OCI-LY7 (cell line): ENCODE measurements at regions not wholly inside any gene's neighbourhood (a gene's known extent, or its start where the extent isn't known, plus 50 kb on each side); places are given as distances from the start of the nearest gene placed in this dataset.

Experiments
- BruUV-seq: library from RNA; stranded (reverse); fragments of 400-500 nt; replicated peaks from 2 replicates; lab custom pipeline; 2021; lab: Mats Ljungman, UMichigan
- CTCF ChIA-PET: fragments of 300-600 bp; sonication (Branson Sonifier 250); formaldehyde crosslinking; loops from one replicate; lab custom pipeline; 2022; ENCODE audit warnings: antibody characterized with exemption; ENCODE audit not compliant: unreplicated experiment; lab: Charles Lee
- POLR2A ChIA-PET: fragments of 300-600 bp; sonication (Branson Sonifier 250); formaldehyde crosslinking; loops from one replicate; lab custom pipeline; 2022; ENCODE audit warnings: antibody characterized with exemption; lab: Charles Lee
- DNase-seq: peaks from one replicate; pipeline ENCODE4 v3.0.0-alpha.2; 2015; ENCODE audit warnings: low spot score
- H2AFZ ChIP-seq: fragments of 200-600 bp; sonication (generic), shearing (Covaris generic); 2 replicates; pipeline ENCODE4 v1.6.1; 2014; ENCODE audit warnings: mild to moderate bottlenecking, antibody characterized with exemption, low read length, moderate library complexity
- H3K27ac ChIP-seq: fragments of 200-600 bp; sonication (generic); 2 replicates; pipeline ENCODE4 v1.5.1; 2014; ENCODE audit warnings: mixed run types, low read depth, mild to moderate bottlenecking, moderate library complexity, low read length, inconsistent platforms; ENCODE audit not compliant: poor library complexity, severe bottlenecking
- H3K36me3 ChIP-seq: fragments of 200-600 bp; sonication (generic); 2 replicates; pipeline ENCODE4 v1.6.1; 2014; ENCODE audit warnings: mild to moderate bottlenecking, antibody characterized with exemption, low read length, moderate library complexity, mixed read lengths; ENCODE audit not compliant: insufficient read depth
- H3K4me1 ChIP-seq: fragments of 200-600 bp; sonication (generic); 2 replicates; pipeline ENCODE4 v1.5.1; 2014; ENCODE audit warnings: mild to moderate bottlenecking, low read length; ENCODE audit not compliant: insufficient read depth, poor library complexity, severe bottlenecking
- H3K4me2 ChIP-seq: fragments of 200-600 bp; sonication (generic); 2 replicates; pipeline ENCODE4 v1.6.1; 2014; ENCODE audit warnings: mild to moderate bottlenecking, low read length
- H3K4me3 ChIP-seq: fragments of 200-600 bp; sonication (generic); 2 replicates; pipeline ENCODE4 v1.5.1; 2014; ENCODE audit warnings: mild to moderate bottlenecking, low read depth, low read length; ENCODE audit not compliant: poor library complexity, severe bottlenecking
- H3K79me2 ChIP-seq: fragments of 200-600 bp; sonication (generic); 2 replicates; pipeline ENCODE4 v1.6.1; 2016; ENCODE audit warnings: low read depth, mild to moderate bottlenecking, low read length, moderate library complexity, mixed read lengths; ENCODE audit not compliant: insufficient read depth
- H3K9me2 ChIP-seq: fragments of 200-600 bp; sonication (generic); 2 replicates; pipeline ENCODE4 v1.6.1; 2016; ENCODE audit warnings: mild to moderate bottlenecking, low read length, mixed read lengths; ENCODE audit not compliant: insufficient read depth
- H3K9me3 ChIP-seq: fragments of 200-600 bp; sonication (generic); 2 replicates; pipeline ENCODE4 v1.6.1; 2014; ENCODE audit warnings: mild to moderate bottlenecking, mixed run types, low read length, mixed read lengths
- H4K20me1 ChIP-seq: fragments of 200-600 bp; sonication (generic); 2 replicates; pipeline ENCODE4 v1.6.1; 2014; ENCODE audit warnings: mild to moderate bottlenecking, antibody characterized with exemption, low read length, moderate library complexity, mixed read lengths; ENCODE audit not compliant: insufficient read depth
- EZH2phosphoT487 ChIP-seq: fragments of 200-600 bp; sonication (generic); IDR thresholded peaks from 2 replicates; pipeline ENCODE4 v1.6.1; 2018; ENCODE audit warnings: low read depth, borderline replicate concordance, mild to moderate bottlenecking, mixed run types, antibody characterized with exemption, low read length, moderate library complexity, mixed read lengths
- intact Hi-C: fragments of 100-400 bp; cut with micrococcal nuclease; formaldehyde crosslinking; loops from one replicate; pipeline ENCODE4 v1.10.0; 2022; ENCODE audit not compliant: unreplicated experiment
- TF ChIP-seq, protein P1 (sequence below): fragments of 200-600 bp; sonication (generic); conservative IDR thresholded peaks from 2 replicates; pipeline ENCODE4 v1.5.1; 2014; ENCODE audit warnings: mild to moderate bottlenecking, antibody characterized with exemption, low read length, moderate library complexity, mixed read lengths

DNA sequence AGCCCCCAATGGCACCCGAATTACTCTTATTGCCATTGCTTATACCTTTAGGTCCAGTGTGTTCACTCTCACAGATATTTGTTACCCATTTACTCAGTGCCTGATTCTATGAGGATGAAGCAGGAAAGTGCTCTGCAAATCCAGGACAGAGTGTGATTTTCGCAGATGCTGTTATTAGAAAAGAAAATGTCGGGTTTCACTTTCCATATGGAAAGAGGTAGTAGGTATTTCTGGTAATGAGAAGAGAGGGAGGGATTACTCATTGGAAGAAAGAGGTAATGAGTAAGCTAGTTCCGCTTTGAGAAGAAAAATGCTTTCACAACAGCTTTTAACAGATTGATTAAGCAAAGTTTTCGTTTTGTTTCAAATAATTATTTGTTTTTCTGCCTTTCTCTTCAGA lies 336.3 kb upstream of the CFAP20DC start:
- ChIA-PET POLR2A (no interaction called here), CTCF (no interaction called here)
- H3K9me3 ChIP-seq, result no peaks in the 10 kb centered on the region
- no peaks in the 10 kb centered on the region for H4K20me1 ChIP-seq
- TF ChIP-seq, protein P1, sequence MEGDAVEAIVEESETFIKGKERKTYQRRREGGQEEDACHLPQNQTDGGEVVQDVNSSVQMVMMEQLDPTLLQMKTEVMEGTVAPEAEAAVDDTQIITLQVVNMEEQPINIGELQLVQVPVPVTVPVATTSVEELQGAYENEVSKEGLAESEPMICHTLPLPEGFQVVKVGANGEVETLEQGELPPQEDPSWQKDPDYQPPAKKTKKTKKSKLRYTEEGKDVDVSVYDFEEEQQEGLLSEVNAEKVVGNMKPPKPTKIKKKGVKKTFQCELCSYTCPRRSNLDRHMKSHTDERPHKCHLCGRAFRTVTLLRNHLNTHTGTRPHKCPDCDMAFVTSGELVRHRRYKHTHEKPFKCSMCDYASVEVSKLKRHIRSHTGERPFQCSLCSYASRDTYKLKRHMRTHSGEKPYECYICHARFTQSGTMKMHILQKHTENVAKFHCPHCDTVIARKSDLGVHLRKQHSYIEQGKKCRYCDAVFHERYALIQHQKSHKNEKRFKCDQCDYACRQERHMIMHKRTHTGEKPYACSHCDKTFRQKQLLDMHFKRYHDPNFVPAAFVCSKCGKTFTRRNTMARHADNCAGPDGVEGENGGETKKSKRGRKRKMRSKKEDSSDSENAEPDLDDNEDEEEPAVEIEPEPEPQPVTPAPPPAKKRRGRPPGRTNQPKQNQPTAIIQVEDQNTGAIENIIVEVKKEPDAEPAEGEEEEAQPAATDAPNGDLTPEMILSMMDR, result no peak
- TF ChIP-seq EZH2phosphoT487, result no peak
- no peak overlapping the region for H3K27ac ChIP-seq
- H3K4me3 ChIP-seq, result no peak overlapping the region
- no TSS peak for BruUV-seq
- intact Hi-C loops, result no loop called here
- no peak overlapping the region for H2AFZ ChIP-seq
- H3K4me1 ChIP-seq, result no peaks in the 10 kb centered on the region
- no peaks in the 10 kb centered on the region for H3K9me2 ChIP-seq
- no peaks in the 10 kb centered on the region for H3K79me2 ChIP-seq
- H3K4me2 ChIP-seq, result no peak overlapping the region
- DNase-seq, result no peak
- H3K36me3 ChIP-seq, result no peaks in the 10 kb centered on the region

DNA sequence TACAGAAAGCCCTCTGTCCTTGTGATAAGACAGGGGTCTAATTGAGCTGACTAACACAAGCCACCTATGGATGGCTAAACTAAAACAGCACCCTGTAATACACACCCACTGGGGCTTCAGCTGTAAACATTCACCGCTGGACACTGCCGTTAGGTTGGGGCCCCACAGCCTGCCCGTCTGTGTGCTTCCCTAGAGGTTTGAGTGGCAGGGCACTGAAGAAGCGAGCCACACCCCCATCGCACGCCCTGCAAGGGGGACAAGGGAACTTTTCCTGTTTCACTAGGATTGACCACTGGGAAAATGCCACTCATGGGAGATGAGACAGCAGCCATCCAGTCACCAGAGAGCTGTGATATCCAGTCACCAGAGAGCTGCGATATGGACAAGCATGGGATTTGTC lies 335.7 kb upstream of the CFAP20DC start:
- no TSS peak for BruUV-seq
- H4K20me1 ChIP-seq, result no peaks in the 10 kb centered on the region
- H3K79me2 ChIP-seq, result no peaks in the 10 kb centered on the region
- H3K4me2 ChIP-seq, result no peak overlapping the region
- DNase-seq, result no peak
- TF ChIP-seq, protein P1, result no peak
- TF ChIP-seq EZH2phosphoT487, result no peak
- no peak overlapping the region for H3K4me3 ChIP-seq
- ChIA-PET CTCF (no interaction called here), POLR2A (no interaction called here)
- no peaks in the 10 kb centered on the region for H3K9me3 ChIP-seq
- no peaks in the 10 kb centered on the region for H3K4me1 ChIP-seq
- no peaks in the 10 kb centered on the region for H3K36me3 ChIP-seq
- H2AFZ ChIP-seq, result no peak overlapping the region
- H3K9me2 ChIP-seq, result no peaks in the 10 kb centered on the region
- no peak overlapping the region for H3K27ac ChIP-seq
- intact Hi-C loops, result no loop called here

DNA sequence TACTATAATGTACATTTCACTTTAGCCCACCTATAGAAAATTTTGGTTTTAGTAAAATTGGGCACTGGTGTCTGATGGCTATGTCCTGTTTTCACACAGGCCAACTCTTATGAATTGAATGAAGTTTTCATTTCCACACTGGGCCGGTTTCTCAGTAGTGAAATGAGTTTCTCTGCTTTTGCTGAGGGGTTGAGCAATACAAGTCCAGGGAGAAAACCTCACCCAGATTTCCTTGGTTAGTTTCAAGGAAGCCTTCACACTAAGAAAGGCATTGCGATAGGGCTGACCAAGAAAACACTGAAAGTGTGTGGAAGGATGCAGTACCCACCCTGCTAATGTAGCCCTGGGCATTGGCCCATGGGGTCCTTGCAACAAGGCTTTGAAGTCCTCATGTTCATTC lies 331.5 kb upstream of the CFAP20DC start:
- H3K36me3 ChIP-seq, result no peaks in the 10 kb centered on the region
- no peaks in the 10 kb centered on the region for H3K4me1 ChIP-seq
- ChIA-PET CTCF (no interaction called here), POLR2A (interaction anchor here (0.6 kb wide), 1 partner anchor 1272 kb away, joined by 3 read pairs; no protein-coding TSS in a partner anchor)
- H2AFZ ChIP-seq, result no peak overlapping the region
- no peaks in the 10 kb centered on the region for H4K20me1 ChIP-seq
- intact Hi-C loops, result no loop called here
- TF ChIP-seq, protein P1, result no peak
- no peak for TF ChIP-seq EZH2phosphoT487
- no TSS peak for BruUV-seq
- H3K9me3 ChIP-seq, result no peaks in the 10 kb centered on the region
- DNase-seq, result no peak
- H3K4me3 ChIP-seq, result no peak overlapping the region
- H3K27ac ChIP-seq, result no peak overlapping the region
- no peaks in the 10 kb centered on the region for H3K9me2 ChIP-seq
- no peaks in the 10 kb centered on the region for H3K79me2 ChIP-seq
- no peak overlapping the region for H3K4me2 ChIP-seq
